Right ventricle myocardium superior (tissue), 1 donor: ENCODE measurements at regions not wholly inside any gene's neighbourhood (a gene's known extent, or its start where the extent isn't known, plus 50 kb on each side); places are given as distances from the start of the nearest gene placed in this dataset.

Experiments used
- ATAC-seq: fragments of 200-7000 bp; cut with Tn5 transposase; one replicate; pipeline ENCODE4 v1.9.1; 2020; ENCODE audit warnings: mild to moderate bottlenecking; ENCODE audit not compliant: poor library complexity
- DNase-seq: peaks from one replicate; pipeline ENCODE4 v3.0.0-alpha.2; 2020
- intact Hi-C: fragments of 100-400 bp; cut with DNase I; formaldehyde crosslinking; loops from one replicate; pipeline ENCODE4 v1.11.2; 2022
- donor health status: DM: no; HTN: yes; CAD: no; lungs with severe emphysema.

GRCh38 chr1:228902781-228903433 lies 167.6 kb downstream of the RHOU start:
- intact Hi-C loops, result no loop called here
- DNase-seq (peak; percentile 79), ATAC-seq (peak; percentile 89)

DNA sequence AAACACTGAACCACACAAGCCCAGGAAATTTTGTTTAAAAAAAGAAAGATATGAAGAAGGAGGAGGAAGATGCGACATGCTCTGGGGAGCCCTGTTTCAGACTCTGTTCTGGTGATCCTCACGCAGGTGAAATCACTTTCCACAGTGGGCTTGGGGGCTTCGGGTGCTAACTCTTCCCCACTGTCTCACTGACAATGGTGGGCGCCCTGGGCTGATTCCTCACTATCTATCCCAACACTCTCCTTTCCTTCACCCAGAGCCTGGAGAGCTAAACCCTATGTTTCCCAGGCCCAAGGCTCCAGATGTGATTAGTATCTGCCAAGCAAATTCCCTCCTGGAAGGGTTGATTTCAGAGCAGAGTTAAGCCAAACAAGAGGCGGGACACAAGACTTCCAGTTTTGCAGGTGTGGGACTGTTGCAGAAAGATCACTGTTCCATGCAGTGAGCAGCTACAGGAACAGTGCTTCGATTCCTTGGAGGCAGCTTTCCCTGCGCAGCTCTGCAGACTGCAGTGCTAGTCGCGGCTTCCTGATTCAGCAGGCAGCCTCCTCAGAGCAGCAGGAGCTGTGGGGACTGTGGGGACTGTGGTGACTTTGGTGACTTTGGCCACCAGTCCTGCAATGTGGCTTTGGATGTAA lies 168.3 kb downstream of the RHOU start:
- intact Hi-C loops, result no loop called here
- DNase-seq (no peak), ATAC-seq (peak; percentile 42)

GRCh38 chr1:228904222-228904621 lies 168.9 kb downstream of the RHOU start:
- ATAC-seq (no peak), DNase-seq (no peak)
- intact Hi-C loops, result no loop called here

DNA sequence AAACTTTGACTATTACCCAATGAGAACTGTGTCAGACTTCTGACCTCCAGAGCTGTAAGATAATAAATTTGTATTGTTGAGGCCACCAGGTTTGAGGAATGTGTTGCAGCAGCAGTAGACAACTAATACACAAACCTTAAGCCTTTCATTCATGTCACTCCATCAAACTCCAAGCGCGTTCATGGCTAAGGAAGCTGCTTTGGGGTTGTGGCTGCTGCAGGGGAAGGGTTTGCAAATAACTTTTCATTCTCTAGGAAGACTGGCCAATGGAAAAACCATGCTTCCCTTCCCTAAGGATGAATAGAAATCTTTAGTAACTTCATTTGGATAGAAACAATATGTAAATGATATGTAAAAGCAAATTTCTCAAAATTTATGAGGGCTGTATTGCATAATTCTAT lies 170.4 kb downstream of the RHOU start:
- intact Hi-C loops, result no loop called here
- ATAC-seq (no peak), DNase-seq (no peak)

GRCh38 chr1:228906223-228906860 lies 171.1 kb downstream of the RHOU start:
- ATAC-seq (no peak), DNase-seq (no peak)
- intact Hi-C loops, result no loop called here

- no peak for DNase-seq
- intact Hi-C loops, result no loop called here
- ATAC-seq, result no peak
Observed at GRCh38 chr1:228911225-228912210, 176.2 kb downstream of the RHOU start.

GRCh38 chr1:228913626-228914414 lies 178.5 kb downstream of the RHOU start:
- DNase-seq, result no peak
- no peak for ATAC-seq
- intact Hi-C loops, result no loop called here

DNA sequence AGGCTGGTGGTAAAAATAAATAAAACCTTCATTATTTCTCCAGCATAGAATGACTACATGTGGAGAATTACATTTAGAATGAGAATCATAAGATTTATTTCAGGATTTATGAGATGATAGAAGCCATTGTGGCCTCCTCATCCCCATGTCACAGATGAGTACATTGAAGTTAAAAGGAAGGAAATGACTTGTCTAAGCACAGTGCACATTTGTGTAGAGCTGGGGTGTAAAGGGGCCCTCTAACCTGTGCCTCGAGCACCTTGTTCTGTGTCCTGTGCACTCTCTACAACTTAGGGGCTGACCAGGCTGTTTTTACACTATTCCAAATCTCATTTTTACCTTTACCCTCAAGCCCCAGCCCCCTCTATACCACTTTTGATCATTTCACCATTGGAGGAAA lies 179.4 kb downstream of the RHOU start:
- ATAC-seq (no peak), DNase-seq (no peak)
- intact Hi-C loops, result no loop called here

DNA sequence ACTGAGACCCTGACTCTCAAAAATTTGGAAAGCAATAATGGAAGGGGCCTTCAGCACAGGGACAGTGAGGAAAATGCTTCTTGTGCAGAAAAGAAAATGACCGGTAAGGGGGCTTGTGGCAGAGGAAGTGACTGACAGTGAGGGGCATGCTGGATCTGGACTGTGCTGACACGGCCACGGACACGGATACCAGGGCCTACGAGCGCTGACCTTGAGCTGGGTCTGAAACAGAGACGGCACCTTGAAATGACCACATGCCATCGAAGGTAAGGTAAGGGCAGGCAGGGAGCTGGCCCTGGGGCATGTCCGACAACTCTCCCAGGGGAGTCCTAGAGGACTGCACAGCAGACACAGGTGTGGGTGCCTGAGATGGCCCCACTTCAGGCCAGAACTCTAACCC lies 182.1 kb downstream of the RHOU start:
- ATAC-seq, result no peak
- intact Hi-C loops, result no loop called here
- DNase-seq, result no peak

DNA sequence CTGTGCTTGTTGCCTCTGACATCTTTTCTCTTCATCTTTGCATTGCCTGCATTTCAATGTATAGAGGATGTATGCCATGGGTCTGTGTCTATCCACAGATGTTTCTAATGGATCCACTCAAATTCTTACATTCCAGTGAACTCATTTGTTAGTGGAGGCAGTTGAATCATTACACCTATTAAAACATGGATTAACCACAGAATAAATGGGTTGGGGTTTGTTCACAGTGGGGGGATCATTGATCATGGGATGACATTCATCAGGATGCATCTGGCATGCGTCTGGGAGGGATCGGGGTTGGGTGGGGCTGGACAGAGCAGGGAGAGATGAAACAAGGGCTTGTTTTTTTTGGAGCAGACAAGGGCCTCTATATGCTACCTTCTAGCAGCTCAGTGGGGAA lies 182.5 kb downstream of the RHOU start:
- ATAC-seq (no peak), DNase-seq (no peak)
- intact Hi-C loops, result no loop called here

GRCh38 chr1:228918335-228918734 lies 183.1 kb downstream of the RHOU start:
- DNase-seq (no peak), ATAC-seq (peak; percentile 83)
- intact Hi-C loops, result no loop called here

- ATAC-seq (no peak), DNase-seq (no peak)
- intact Hi-C loops, result no loop called here
Observed at GRCh38 chr1:228919914-228920313, 184.6 kb downstream of the RHOU start.

DNA sequence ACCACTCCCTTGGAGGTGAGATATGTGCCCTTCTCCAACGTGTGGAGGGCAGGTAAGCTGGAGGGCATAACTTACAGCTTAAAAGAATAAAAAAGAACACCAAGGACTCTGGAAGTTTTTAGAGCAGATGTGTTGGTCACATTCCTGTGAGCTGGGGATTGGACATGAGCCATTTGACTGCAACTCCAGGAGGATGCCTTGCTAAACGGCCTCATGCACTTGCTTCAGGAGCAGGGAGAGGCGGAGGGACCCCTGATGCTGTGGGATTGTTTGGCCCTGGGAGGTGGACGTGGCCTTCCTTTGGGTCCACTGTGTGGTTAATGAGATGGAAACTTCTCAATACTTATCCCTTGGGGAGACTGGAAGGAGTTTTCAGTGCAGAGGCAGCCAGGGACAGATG lies 185.6 kb downstream of the RHOU start:
- ATAC-seq (no peak), DNase-seq (no peak)
- intact Hi-C loops, result no loop called here

DNA sequence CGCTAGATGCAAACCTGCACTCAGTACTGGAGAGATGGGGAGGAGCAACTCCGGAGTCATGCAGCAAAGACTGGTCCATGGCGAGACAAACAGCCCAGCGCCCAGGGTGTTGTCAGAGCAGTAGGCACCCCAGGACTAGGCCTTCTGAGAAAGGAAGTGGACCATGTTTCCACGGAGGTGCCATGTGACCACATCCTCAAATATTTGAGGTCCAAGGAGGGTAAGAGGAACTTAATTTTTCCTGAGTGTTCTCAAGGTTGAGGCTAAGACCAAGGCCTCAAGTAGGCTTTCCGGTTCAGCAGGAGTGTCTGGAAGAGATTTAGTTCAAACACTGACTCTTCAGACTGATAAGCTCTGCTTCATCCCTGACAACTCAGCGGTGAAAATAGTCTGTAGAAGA lies 186.2 kb downstream of the RHOU start:
- DNase-seq, result no peak
- intact Hi-C loops, result no loop called here
- no peak for ATAC-seq

GRCh38 chr1:228922722-228923376 lies 187.6 kb downstream of the RHOU start:
- DNase-seq (no peak), ATAC-seq (no peak)
- intact Hi-C loops, result no loop called here

GRCh38 chr1:228923973-228924686 lies 188.9 kb downstream of the RHOU start:
- no peak for ATAC-seq

DNA sequence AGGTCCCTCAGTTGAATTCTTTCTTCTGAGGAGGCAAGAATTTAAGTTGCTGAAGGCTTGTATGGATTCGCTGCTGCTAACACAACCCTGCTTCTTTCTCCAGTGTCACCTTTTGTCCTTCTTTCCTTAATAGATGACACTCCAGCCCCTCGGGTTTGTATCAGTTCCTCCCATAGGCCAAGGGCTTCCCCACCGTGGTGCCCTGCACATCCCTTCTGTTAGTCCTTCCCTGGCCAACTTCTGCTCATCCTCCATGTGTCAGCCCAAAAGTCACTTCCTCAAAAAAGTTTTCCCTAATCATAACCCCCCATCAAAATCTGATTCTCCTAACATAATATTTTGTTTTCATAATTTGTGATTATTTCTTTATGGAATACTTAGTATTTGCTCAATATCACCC lies 190.4 kb downstream of the RHOU start:
- ATAC-seq, result no peak
- no peak for DNase-seq
- intact Hi-C loops, result no loop called here

More at GRCh38 chr1:228923973-228924686, 188.9 kb downstream of the RHOU start:
- no peak for DNase-seq
- intact Hi-C loops, result no loop called here
